GM19328 (cell line): ENCODE measurements at regions not wholly inside any gene's neighbourhood (a gene's known extent, or its start where the extent isn't known, plus 50 kb on each side); places are given as distances from the start of the nearest gene placed in this dataset.

Experiments
- ATAC-seq: cut with Tn5 transposase; IDR thresholded peaks from one replicate; pipeline ENCODE4 v1.9.1; 2021; ENCODE audit warnings: mild to moderate bottlenecking, moderate library complexity; ENCODE audit not compliant: unreplicated experiment

GRCh38 chr2:7983451-7983850 is 698.4 kb upstream of the ID2 start:
- no peak for ATAC-seq

GRCh38 chr2:7983912-7984311 is 697.9 kb upstream of the ID2 start:
- no peak for ATAC-seq

- no peak for ATAC-seq
Measured at GRCh38 chr2:7984693-7985353, 697.0 kb upstream of the ID2 start.

GRCh38 chr2:7986431-7986830 is 695.4 kb upstream of the ID2 start:
- ATAC-seq: no peak

- no peak for ATAC-seq
Measured at GRCh38 chr2:7987992-7988391, 693.9 kb upstream of the ID2 start.

GRCh38 chr2:7988440-7988839 is 693.4 kb upstream of the ID2 start:
- no peak for ATAC-seq

GRCh38 chr2:7989823-7990222 is 692.0 kb upstream of the ID2 start:
- ATAC-seq: no peak

- no peak for ATAC-seq
Measured at GRCh38 chr2:7992612-7993602, 688.9 kb upstream of the ID2 start.

GRCh38 chr2:7994397-7994951 is 687.4 kb upstream of the ID2 start:
- ATAC-seq: no peak

- no peak for ATAC-seq
Measured at GRCh38 chr2:7997279-7997678, 684.6 kb upstream of the ID2 start.

GRCh38 chr2:7999683-8000476 is 682.0 kb upstream of the ID2 start:
- no peak for ATAC-seq

GRCh38 chr2:8000870-8001269 is 681.0 kb upstream of the ID2 start:
- ATAC-seq: no peak

- no peak for ATAC-seq
Measured at GRCh38 chr2:8002765-8003393, 679.0 kb upstream of the ID2 start.

- ATAC-seq: no peak
Measured at GRCh38 chr2:8003462-8004075, 678.3 kb upstream of the ID2 start.

- ATAC-seq: no peak
Measured at GRCh38 chr2:8004250-8004681, 677.6 kb upstream of the ID2 start.

- no peak for ATAC-seq
Measured at GRCh38 chr2:8006181-8006580, 675.7 kb upstream of the ID2 start.

GRCh38 chr2:8006626-8007025 is 675.2 kb upstream of the ID2 start:
- no peak for ATAC-seq

GRCh38 chr2:8009010-8009597 is 672.8 kb upstream of the ID2 start:
- ATAC-seq: no peak

- ATAC-seq: no peak
Measured at GRCh38 chr2:8015848-8016600, 665.8 kb upstream of the ID2 start.
